Thoracic aorta (tissue), 2 donors: ENCODE measurements at regions not wholly inside any gene's neighbourhood (a gene's known extent, or its start where the extent isn't known, plus 50 kb on each side); places are given as distances from the start of the nearest gene placed in this dataset.

ENCODE experiments used
- ATAC-seq: fragments of 150-250 bp; one replicate; pipeline ENCODE4 v1.8.0; 2017; ENCODE audit warnings: low read depth; ENCODE audit not compliant: insufficient number of reproducible peaks, low FRiP score
- DNase-seq: peaks from one replicate; pipeline ENCODE4 v3.0.0-alpha.2; 2020; ENCODE audit warnings: low spot score
- H3K27ac ChIP-seq, 2 donors: fragments of 200-600 bp; sonication (generic); 1 replicate in 1 of 2; 2 replicates in 1 of 2; pipeline ENCODE4 v1.5.1; 2016; ENCODE audit warnings: mild to moderate bottlenecking in 2 of 2, moderate library complexity in 2 of 2
- H3K27me3 ChIP-seq: fragments of 200-600 bp; sonication (generic); replicated peaks from 2 replicates; pipeline ENCODE4 v1.6.0; 2016; ENCODE audit warnings: mild to moderate bottlenecking; ENCODE audit not compliant: insufficient read depth
- H3K36me3 ChIP-seq: fragments of 200-600 bp; sonication (generic); one replicate; pipeline ENCODE4 v1.5.1; 2016
- H3K4me1 ChIP-seq, 2 donors: fragments of 200-600 bp; sonication (generic); 1 replicate in 1 of 2; 2 replicates in 1 of 2; pipeline versions ENCODE4 v1.5.1 to v1.6.0; 2016; ENCODE audit warnings: low read depth in 2 of 2, mild to moderate bottlenecking in 1 of 2; ENCODE audit not compliant: control insufficient read depth in 1 of 2
- H3K4me3 ChIP-seq: fragments of 200-600 bp; sonication (generic); 2 replicates; pipeline ENCODE4 v1.5.1; 2016; ENCODE audit warnings: mild to moderate bottlenecking
- H3K9me3 ChIP-seq: fragments of 200-600 bp; sonication (generic); 2 replicates; pipeline ENCODE4 v1.5.1; 2016
- TF ChIP-seq, protein P1 (sequence below): fragments of 200-600 bp; sonication (generic); IDR thresholded peaks from one replicate; pipeline ENCODE4 v1.5.1; 2019; ENCODE audit warnings: antibody characterized with exemption

GRCh38 chr6:139647841-139648240, 273.4 kb upstream of the CITED2 start:
- peaks cover 0 to 6% of the 10 kb centered on the region in 2 donors for H3K4me1 ChIP-seq
- H3K36me3 ChIP-seq: no peaks in the 10 kb centered on the region
- H3K27me3 ChIP-seq: no peaks in the 10 kb centered on the region
- no peaks in the 10 kb centered on the region for H3K9me3 ChIP-seq
- H3K27ac ChIP-seq: no peak overlapping the region
- ATAC-seq: no peak
- TF ChIP-seq, protein P1, sequence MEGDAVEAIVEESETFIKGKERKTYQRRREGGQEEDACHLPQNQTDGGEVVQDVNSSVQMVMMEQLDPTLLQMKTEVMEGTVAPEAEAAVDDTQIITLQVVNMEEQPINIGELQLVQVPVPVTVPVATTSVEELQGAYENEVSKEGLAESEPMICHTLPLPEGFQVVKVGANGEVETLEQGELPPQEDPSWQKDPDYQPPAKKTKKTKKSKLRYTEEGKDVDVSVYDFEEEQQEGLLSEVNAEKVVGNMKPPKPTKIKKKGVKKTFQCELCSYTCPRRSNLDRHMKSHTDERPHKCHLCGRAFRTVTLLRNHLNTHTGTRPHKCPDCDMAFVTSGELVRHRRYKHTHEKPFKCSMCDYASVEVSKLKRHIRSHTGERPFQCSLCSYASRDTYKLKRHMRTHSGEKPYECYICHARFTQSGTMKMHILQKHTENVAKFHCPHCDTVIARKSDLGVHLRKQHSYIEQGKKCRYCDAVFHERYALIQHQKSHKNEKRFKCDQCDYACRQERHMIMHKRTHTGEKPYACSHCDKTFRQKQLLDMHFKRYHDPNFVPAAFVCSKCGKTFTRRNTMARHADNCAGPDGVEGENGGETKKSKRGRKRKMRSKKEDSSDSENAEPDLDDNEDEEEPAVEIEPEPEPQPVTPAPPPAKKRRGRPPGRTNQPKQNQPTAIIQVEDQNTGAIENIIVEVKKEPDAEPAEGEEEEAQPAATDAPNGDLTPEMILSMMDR: no peak
- DNase-seq: no peak
- no peak overlapping the region for H3K4me3 ChIP-seq

GRCh38 chr6:139647016-139647415, 272.6 kb upstream of the CITED2 start:
- no peak for DNase-seq
- no peaks in the 10 kb centered on the region for H3K27me3 ChIP-seq
- TF ChIP-seq, protein P1: no peak
- no peak overlapping the region for H3K4me3 ChIP-seq
- H3K36me3 ChIP-seq: no peaks in the 10 kb centered on the region
- H3K27ac ChIP-seq: no peak overlapping the region
- peaks cover 0 to 6% of the 10 kb centered on the region in 2 donors for H3K4me1 ChIP-seq
- no peak for ATAC-seq
- no peaks in the 10 kb centered on the region for H3K9me3 ChIP-seq

DNA sequence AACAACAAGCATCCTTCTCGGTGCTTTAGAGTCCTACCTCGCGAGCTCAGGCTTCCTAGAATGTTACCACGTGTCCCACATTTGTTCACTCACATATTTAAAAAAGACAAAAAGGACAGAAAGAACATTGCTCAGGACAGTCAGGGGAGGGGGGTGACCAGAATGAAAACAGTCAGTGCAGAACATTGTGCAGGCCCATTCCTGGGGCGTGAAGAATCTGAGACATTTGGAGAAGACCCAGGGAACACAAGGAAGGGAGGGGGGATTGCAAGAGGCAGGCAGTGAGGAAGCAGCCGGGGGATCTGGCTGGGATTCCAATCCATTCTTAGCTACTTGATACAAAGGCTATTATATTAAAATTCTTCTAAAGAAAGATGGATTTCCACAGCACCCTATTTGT, 270.4 kb upstream of the CITED2 start:
- DNase-seq: no peak
- Histone ChIP-seq H3K27ac (no peak overlapping the region), H3K4me1 (peaks cover 0 to 6% of the 10 kb centered on the region in 2 donors), H3K36me3 (no peaks in the 10 kb centered on the region), H3K9me3 (no peaks in the 10 kb centered on the region), H3K27me3 (no peaks in the 10 kb centered on the region), H3K4me3 (no peak overlapping the region)
- TF ChIP-seq, protein P1: no peak
- no peak for ATAC-seq

DNA sequence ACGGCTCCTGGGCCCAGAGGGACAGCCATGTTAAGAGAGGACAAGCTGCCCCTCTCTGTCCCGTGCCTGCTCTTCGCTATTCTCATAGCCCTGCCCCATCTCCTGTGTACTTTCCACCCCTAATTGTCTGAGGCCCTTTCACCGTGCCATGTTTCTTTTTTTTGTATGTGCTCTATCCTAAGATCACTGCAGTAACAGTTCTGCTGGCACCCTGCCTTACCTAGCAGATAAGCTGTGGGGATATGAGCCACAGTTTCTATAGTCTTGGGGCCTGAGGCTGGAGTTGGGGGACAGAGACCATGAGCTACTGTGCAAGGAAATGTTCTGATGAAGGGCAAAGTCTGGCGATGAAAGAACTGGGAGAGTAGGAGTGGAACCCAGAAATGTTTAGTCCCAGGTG, 269.5 kb upstream of the CITED2 start:
- no peak overlapping the region for H3K27ac ChIP-seq
- no peak overlapping the region for H3K4me3 ChIP-seq
- DNase-seq (no peak), ATAC-seq (no peak)
- no peaks in the 10 kb centered on the region for H3K27me3 ChIP-seq
- no peaks in the 10 kb centered on the region for H3K36me3 ChIP-seq
- H3K4me1 ChIP-seq: peaks cover 0 to 6% of the 10 kb centered on the region in 2 donors
- no peaks in the 10 kb centered on the region for H3K9me3 ChIP-seq
- TF ChIP-seq, protein P1: no peak

DNA sequence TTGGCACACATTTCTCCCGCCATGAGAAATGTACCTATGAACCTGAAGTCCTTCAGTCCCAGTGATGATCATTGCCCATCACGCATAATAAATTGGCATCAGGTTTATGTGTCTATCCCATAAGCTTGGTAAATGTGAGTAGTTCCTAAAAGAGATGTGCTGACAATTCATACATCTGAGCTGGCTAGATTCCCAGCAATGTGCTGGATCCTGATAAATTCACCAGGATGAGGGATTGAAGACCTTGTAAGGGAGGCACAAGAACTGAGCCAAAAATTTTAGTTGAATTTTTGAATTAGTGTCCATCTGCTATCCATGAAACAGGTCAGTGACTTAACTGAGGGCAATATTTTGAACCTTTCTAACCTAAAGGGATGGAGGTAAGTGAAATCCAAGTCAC, 267.9 kb upstream of the CITED2 start:
- ATAC-seq: no peak
- no peak for DNase-seq
- Histone ChIP-seq H3K27me3 (no peaks in the 10 kb centered on the region), H3K9me3 (no peaks in the 10 kb centered on the region), H3K4me1 (peaks cover 0 to 6% of the 10 kb centered on the region in 2 donors), H3K27ac (no peak overlapping the region), H3K36me3 (no peaks in the 10 kb centered on the region), H3K4me3 (no peak overlapping the region)
- TF ChIP-seq, protein P1: no peak
